HUES64 (cell line): ENCODE measurements at regions not wholly inside any gene's neighbourhood (a gene's known extent, or its start where the extent isn't known, plus 50 kb on each side); places are given as distances from the start of the nearest gene placed in this dataset.
A peak's percentile ranks its signal among the peaks of the same experiment; 100 is the strongest.

ENCODE experiments used
- H3K27ac ChIP-seq: 2 replicates; pipeline ENCODE4 v1.7.0; 2013; ENCODE audit warnings: low read depth, low read length, inconsistent platforms
- H3K27me3 ChIP-seq: 2 replicates; pipeline ENCODE4 v1.6.1; 2013; ENCODE audit warnings: mild to moderate bottlenecking, low read length; ENCODE audit not compliant: insufficient read depth
- H3K36me3 ChIP-seq: 2 replicates; pipeline ENCODE4 v1.6.1; 2013; ENCODE audit warnings: mild to moderate bottlenecking, low read length; ENCODE audit not compliant: insufficient read depth
- H3K4me1 ChIP-seq: 2 replicates; pipeline ENCODE4 v1.6.1; 2013; ENCODE audit warnings: mild to moderate bottlenecking, low read length, moderate library complexity; ENCODE audit not compliant: insufficient read depth
- H3K4me3 ChIP-seq: 2 replicates; pipeline ENCODE4 v1.5.1; 2013; ENCODE audit warnings: mild to moderate bottlenecking, low read length, moderate library complexity
- H3K9ac ChIP-seq: 2 replicates; pipeline ENCODE4 v1.6.1; 2013; ENCODE audit warnings: mild to moderate bottlenecking, low read depth, low read length
- H3K9me3 ChIP-seq: 2 replicates; pipeline ENCODE4 v1.6.1; 2013; ENCODE audit warnings: low read depth, low read length; ENCODE audit not compliant: insufficient read depth
- WGBS: fragments of 150-250, 120-280 bp; methylation state at CpG from one replicate; pipeline ENCODE4 v1.1.7; 2013; ENCODE audit warnings: missing lambda C conversion rate; 5-methylcytosine and 5-hydroxymethylcytosine counted together

DNA sequence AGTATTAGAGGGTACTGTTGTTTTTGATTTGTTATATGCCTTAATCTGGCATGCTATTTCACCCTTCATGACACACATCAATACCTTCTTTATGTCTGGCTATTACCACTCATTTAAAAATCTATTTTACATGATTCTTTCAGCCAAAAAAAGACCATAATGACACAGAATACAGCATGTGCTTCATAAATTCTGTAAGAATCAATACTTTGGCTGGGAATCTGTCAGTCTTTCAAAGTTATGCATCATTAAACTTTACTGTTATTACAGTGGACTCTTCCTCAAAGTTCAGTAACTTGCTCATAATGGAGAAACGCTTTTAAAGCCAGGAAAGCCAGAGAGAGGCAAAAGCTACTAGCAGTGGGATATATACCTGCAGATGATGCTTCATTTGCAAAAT is 247.2 kb upstream of the ADGRL2 start:
- Histone ChIP-seq H3K9me3 (no peaks in the 10 kb centered on the region), H3K9ac (no peak overlapping the region), H3K4me1 (peaks cover 42% of the 10 kb centered on the region), H3K27ac (no peak overlapping the region), H3K36me3 (no peaks in the 10 kb centered on the region), H3K4me3 (no peak overlapping the region), H3K27me3 (no peaks in the 10 kb centered on the region)
- WGBS: 90% methylated on average over 1 of the region's 1 CpG

DNA sequence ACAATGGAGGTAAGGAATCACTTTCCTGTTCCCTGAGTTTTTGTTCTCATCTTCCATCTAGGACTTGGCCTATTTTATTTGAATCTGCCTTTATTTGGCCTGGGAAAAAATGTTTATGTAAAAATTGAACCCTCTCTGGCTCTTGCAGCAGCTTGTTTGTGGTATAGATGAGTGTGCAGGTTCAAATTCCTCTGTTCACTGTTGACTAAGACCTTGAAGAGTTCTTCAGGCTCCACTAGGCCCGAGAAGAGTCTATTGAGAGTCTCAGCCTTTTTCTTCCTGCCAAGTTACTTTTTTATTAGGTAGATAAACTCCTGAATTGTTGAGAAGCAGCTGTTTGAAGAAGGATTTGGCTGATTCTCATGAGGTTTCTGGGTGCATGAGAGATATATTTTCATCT is 248.8 kb upstream of the ADGRL2 start:
- Histone ChIP-seq H3K9me3 (no peaks in the 10 kb centered on the region), H3K4me3 (no peak overlapping the region), H3K9ac (no peak overlapping the region), H3K4me1 (peaks cover 56% of the 10 kb centered on the region), H3K36me3 (no peaks in the 10 kb centered on the region), H3K27me3 (no peaks in the 10 kb centered on the region), H3K27ac (no peak overlapping the region)
- 100% methylated on average over 1 of the region's 1 CpG for WGBS

DNA sequence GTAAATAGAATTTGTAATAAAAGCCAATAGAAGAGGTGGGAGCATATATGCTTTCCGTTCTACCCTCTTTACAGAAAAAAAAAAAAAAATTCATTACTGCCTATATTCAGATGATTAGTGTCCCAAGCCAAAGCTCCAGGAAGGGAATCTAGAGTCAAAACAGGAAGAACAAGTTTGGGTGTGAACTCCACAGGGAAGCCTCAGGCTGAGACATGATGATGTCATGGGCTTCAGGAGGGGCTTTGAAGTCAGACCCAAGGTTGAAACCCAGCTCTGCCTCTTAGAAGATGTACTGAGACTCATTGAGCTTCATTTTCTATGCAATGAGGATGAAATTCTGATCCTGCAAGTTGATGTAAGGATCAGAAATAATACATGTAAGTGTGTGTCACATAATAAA is 250.0 kb upstream of the ADGRL2 start:
- Histone ChIP-seq H3K9ac (no peak overlapping the region), H3K4me1 (peaks cover 65% of the 10 kb centered on the region), H3K4me3 (no peak overlapping the region), H3K9me3 (no peaks in the 10 kb centered on the region), H3K36me3 (no peaks in the 10 kb centered on the region), H3K27ac (no peak overlapping the region), H3K27me3 (no peaks in the 10 kb centered on the region)
- 100% methylated on average over 1 of the region's 1 CpG for WGBS

DNA sequence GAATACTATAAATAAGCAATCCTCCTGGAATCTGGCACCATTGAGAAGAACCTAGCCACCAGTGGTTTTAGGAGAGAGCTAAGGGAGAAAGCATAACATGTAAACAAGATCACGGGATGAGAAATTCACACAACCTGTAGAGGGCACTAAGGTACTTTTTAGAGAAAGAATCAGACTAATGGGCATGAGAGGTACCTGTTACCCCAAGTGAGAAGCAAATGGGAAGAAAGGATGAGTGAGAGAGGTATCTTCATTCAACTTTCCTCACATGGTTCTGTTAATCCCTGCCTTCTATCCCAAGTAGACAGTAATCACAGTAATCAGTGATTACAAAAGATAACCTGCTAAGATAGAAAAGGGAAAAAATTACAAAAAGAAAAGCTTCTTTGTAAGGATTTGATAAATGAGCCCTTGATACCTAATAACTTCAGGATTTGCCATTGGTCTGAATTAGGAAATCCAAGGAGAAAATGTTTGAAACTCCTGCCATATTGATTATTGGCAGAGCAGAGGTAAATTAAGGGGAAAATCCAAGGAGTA is 251.1 kb upstream of the ADGRL2 start:
- H3K36me3 ChIP-seq: no peaks in the 10 kb centered on the region
- H3K27ac ChIP-seq: no peak overlapping the region
- H3K27me3 ChIP-seq: no peaks in the 10 kb centered on the region
- no peak overlapping the region for H3K9ac ChIP-seq
- H3K9me3 ChIP-seq: no peaks in the 10 kb centered on the region
- H3K4me3 ChIP-seq: no peak overlapping the region
- 14% methylated on average over 1 of the region's 1 CpG for WGBS
- peaks cover 64% of the 10 kb centered on the region for H3K4me1 ChIP-seq

DNA sequence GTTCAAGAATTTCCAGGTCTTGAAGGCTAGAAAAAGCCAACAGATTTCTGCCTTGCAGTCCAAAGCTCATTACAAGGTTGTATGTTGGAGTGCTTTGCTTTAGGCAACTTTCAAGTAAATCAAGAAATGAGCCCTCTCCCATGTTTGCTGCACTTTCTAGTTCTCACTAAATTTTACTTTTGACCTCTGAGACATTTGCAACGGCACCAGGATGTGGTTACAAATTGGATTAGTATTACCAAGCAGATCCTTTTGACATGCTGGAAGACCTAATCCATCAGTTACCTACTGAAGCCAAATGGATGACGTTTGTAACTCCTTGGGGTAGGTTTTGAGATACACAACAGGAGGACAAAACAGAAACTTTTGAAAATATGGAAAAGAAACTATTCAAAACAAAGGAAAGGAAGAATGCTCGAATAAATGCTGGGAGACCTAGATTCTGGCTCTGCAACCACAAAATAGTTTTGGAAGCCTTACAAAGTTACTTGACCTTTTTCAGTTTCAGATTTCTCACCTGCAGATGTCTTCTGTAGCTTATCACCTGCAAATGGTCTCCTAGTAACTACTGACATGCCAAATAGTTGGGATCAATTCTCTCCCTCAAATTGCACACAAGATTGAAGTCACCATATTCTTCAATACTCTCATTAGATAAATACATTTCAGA is 251.7 kb upstream of the ADGRL2 start:
- H3K36me3 ChIP-seq: no peaks in the 10 kb centered on the region
- no peak overlapping the region; the same call in 1 of the 2 replicates for H3K9ac ChIP-seq
- peaks cover 64% of the 10 kb centered on the region for H3K4me1 ChIP-seq
- H3K4me3 ChIP-seq: no peak overlapping the region
- peak overlapping the region; percentile 93 for H3K27ac ChIP-seq
- H3K27me3 ChIP-seq: no peaks in the 10 kb centered on the region
- WGBS: 64% methylated on average over 3 of the region's 3 CpGs
- no peaks in the 10 kb centered on the region for H3K9me3 ChIP-seq

DNA sequence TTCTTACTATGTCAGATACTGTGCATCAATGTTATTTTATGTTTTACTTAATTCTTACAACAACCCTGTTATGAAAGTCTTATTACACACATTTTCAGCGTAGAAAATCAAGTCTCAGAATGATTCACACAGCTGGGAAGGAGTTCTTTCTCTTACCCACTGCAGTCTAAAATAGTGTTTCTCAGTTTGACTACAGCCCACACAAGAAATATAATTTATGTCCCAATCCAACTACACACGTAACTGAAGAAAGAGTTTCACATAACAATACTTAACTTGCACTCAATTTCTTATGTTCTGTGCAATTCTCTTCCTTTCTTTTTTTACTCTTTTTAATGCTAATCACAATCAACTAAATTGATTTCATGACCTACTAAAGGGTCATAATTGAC is 252.8 kb upstream of the ADGRL2 start:
- H3K4me3 ChIP-seq: peak overlapping the region; percentile 22
- H3K27me3 ChIP-seq: no peaks in the 10 kb centered on the region
- peak overlapping the region; percentile 47; the same call in 1 of the 2 replicates for H3K9ac ChIP-seq
- 36% methylated on average over 2 of the region's 2 CpGs for WGBS
- peak overlapping the region; percentile 93 for H3K27ac ChIP-seq
- no peaks in the 10 kb centered on the region for H3K9me3 ChIP-seq
- peaks cover 73% of the 10 kb centered on the region for H3K4me1 ChIP-seq
- H3K36me3 ChIP-seq: no peaks in the 10 kb centered on the region

DNA sequence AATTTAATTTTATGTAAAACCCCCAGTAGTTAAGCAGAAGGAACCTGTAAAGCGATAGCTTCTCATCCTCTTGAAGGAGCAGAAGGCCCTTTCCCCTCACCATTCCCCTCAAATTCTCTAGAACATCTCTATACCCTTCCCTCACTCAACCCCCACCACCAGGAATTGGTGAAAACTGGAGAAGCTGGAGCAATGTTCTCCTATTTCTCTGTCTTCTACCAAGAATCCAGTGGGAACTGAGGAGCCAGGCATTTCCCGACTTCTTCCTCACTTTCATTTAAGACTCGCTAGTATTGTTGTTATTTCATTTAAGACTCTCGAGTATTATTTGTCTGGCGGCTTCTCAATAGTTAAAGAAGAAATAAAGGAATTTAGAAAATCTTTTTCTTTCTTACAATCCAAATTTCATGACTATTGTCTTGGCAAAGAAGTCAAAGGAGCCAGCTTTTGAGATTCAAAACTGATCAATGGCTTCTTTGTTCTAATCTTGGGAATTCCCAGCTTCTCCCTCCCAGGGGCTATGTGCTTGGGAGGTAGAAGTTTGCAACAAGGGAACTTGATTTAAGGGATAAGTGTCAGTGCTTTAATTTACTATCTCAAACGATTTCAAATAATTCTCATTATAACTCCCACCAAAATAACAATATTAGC is 253.3 kb upstream of the ADGRL2 start:
- Histone ChIP-seq H3K27me3 (no peaks in the 10 kb centered on the region), H3K36me3 (no peaks in the 10 kb centered on the region), H3K4me1 (peaks cover 70% of the 10 kb centered on the region), H3K9ac (peak overlapping the region; percentile 47; the same call in 1 of the 2 replicates), H3K4me3 (peak overlapping the region; percentile 22), H3K27ac (peak overlapping the region; percentile 93), H3K9me3 (no peaks in the 10 kb centered on the region)
- WGBS: 20% methylated on average over 2 of the region's 6 CpGs

DNA sequence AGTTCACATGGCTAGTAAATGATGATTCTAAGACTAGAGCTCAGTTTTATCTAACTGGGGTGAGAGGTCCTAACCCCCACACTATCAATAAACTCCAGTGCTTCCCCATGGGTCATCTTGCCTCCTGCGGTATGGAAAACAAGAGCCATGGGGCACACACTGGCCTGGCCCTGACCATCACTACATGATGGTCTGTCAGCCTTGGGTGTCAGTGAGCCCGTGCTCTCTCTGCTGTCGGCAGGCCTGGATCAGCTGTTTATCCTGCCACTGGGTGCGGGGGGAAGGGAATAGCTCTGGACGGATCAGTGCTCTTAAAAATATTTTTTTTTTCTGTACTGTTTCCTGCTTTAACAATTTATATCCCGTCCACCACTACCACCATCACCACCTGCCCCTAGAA is 255.0 kb upstream of the ADGRL2 start:
- H3K4me3 ChIP-seq: no peak overlapping the region
- no peaks in the 10 kb centered on the region for H3K36me3 ChIP-seq
- H3K9me3 ChIP-seq: no peaks in the 10 kb centered on the region
- WGBS: 88% methylated on average over 4 of the region's 6 CpGs
- H3K9ac ChIP-seq: no peak overlapping the region
- H3K27ac ChIP-seq: no peak overlapping the region
- no peaks in the 10 kb centered on the region for H3K27me3 ChIP-seq
- peaks cover 57% of the 10 kb centered on the region for H3K4me1 ChIP-seq

DNA sequence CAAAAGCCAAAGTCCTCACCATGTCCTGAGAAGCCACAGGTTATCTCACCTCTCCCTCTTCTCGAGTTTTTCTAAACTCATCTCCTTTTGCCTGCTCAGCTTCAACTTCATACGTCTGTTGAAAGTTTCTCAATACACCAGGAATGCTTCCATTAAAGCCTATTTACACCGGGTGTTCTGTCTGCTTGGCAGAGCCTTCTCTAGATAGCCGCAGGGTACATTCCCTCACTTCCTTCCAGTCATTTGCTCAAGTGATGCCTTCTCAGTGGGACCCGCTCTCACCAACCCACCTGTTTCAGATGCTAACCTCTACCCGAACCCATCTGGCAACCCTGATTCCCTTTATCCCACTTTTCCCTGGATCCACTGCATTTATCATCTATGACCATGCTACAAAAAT is 257.0 kb upstream of the ADGRL2 start:
- Histone ChIP-seq H3K27ac (no peak overlapping the region), H3K4me1 (peaks cover 40% of the 10 kb centered on the region), H3K27me3 (no peaks in the 10 kb centered on the region), H3K4me3 (no peak overlapping the region), H3K9ac (no peak overlapping the region), H3K9me3 (no peaks in the 10 kb centered on the region), H3K36me3 (no peaks in the 10 kb centered on the region)
- 87% methylated on average over 6 of the region's 6 CpGs for WGBS

DNA sequence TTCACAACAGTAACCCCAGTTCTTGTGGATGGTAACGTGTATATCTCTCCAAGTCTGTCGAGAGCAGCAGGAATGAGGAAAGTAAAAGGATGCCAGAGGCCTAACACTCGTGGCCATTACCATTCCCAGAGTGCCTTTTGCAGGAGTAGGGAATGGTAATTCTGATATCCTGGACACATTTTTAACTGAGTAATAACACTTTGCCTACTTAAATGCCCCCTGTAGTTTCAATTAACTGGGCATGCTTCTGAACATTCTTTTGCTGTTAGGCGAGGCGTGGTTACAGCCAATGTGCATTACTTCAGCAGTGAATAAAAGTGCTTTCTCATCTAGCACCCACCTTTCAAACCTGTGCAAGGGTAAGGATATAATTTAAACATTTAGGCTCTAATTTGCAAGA is 258.5 kb upstream of the ADGRL2 start:
- Histone ChIP-seq H3K27me3 (no peaks in the 10 kb centered on the region), H3K4me1 (peaks cover 26% of the 10 kb centered on the region), H3K4me3 (no peak overlapping the region), H3K9me3 (no peaks in the 10 kb centered on the region), H3K27ac (no peak overlapping the region), H3K9ac (no peak overlapping the region), H3K36me3 (no peaks in the 10 kb centered on the region)
- WGBS: 95% methylated on average over 5 of the region's 5 CpGs

DNA sequence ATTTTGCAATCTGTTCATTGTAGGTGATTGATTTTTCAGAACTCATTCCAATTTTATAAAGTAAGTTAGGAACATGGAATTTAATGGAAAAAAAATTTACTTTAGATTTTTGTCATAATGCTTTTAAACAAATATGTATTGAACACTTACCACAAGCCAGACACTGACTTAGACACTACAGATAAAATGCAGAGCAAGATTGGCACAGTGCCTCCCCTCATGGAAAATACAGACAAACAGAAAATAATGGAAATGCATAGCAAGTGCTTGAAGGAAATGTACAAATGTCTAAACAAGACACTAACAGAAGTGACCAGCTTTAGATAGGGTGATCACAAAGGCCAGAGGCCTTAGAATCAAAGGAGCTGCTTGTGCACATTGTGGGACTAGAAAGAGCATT is 260.5 kb upstream of the ADGRL2 start:
- H3K27ac ChIP-seq: no peak overlapping the region
- H3K36me3 ChIP-seq: no peaks in the 10 kb centered on the region
- H3K4me1 ChIP-seq: peaks cover 9% of the 10 kb centered on the region; the same call in 1 of the 2 replicates
- H3K9me3 ChIP-seq: no peaks in the 10 kb centered on the region
- no peaks in the 10 kb centered on the region for H3K27me3 ChIP-seq
- H3K4me3 ChIP-seq: no peak overlapping the region
- H3K9ac ChIP-seq: no peak overlapping the region
